NCI-H2196 treated with DMSO at 0.1 percent for 48 hours (cell line): ENCODE measurements at regions not wholly inside any gene's neighbourhood (a gene's known extent, or its start where the extent isn't known, plus 50 kb on each side); places are given as distances from the start of the nearest gene placed in this dataset.
"Not testable (repeated sequence)": the region's sequence is repeated elsewhere in the genome, so short reads cannot be mapped to it uniquely, and the experiment has no call there.

Source experiments
- DNase-seq: peaks from one replicate; lab custom pipeline; 2025; ENCODE audit not compliant: unreplicated experiment; lab: John Stamatoyannopoulos, UW

DNA sequence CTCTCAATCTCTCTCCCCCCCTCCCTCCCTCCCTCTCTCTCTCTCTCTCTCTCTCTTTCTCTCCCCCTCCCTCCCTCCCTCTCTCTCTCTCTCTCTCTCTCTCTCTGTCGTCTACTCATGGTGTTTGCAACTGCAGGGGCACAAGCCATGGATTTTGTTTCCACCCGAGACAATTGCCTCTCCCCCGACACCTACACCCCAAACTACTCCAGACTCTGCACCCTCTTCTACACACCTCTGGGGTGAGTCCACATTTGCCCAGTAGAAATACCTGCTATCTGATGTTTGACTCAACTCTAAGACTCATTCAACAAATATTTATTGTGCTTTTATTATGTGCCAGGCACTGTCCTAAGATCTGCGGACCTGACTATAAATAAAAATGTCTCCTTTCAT, 93.7 kb downstream of the TMEM17 start:
- no peak for DNase-seq

- DNase-seq: no peak
Observed at GRCh38 chr2:62410926-62411456, 95.0 kb downstream of the TMEM17 start.

GRCh38 chr2:62410015-62410453, 96.0 kb downstream of the TMEM17 start:
- no peak for DNase-seq

GRCh38 chr2:62409442-62409841, 96.6 kb downstream of the TMEM17 start:
- no peak for DNase-seq

- no peak for DNase-seq
Observed at GRCh38 chr2:62408241-62408677, 97.7 kb downstream of the TMEM17 start.

DNA sequence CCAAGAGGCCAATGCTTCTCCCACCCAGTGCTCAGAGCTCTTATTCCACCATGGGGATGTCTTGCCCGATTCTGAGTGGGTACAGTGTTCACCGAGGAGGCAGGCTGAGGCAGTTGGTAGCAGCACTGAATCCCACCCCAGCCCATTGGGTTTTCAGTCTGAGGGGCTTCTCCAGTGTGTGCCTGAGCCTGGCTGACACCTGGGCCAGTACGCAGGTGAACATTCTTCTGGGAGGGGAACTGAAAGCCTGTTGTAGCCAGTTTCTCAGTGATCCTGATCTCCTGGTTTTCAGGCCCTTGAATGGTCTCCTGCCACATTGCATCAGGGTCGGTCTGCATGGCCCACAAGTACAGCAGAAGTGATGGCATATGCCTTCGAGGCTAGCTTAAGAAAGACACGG, 98.2 kb downstream of the TMEM17 start:
- no peak for DNase-seq

DNA sequence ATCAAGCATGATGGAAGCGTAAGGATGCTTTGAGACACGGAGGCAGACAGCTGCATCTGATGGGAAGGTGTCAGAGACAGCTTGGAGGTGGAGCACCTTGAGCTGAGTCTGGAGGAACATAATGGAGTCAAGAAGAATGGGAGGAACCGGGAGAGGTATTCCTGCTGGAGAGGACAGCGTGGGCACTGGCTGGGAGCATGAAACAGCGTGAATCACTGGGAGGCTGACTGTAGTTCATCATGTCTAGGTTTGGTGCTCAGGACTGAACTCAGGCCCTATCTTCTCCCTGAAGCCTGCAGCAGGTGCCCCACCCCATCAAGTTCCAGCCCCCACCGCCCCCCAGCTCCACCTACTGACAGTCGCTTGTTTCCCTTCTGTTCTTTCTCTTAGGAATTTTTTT, 98.6 kb downstream of the TMEM17 start:
- DNase-seq: no peak

- no peak for DNase-seq
Observed at GRCh38 chr2:62406573-62407043, 99.4 kb downstream of the TMEM17 start.

DNA sequence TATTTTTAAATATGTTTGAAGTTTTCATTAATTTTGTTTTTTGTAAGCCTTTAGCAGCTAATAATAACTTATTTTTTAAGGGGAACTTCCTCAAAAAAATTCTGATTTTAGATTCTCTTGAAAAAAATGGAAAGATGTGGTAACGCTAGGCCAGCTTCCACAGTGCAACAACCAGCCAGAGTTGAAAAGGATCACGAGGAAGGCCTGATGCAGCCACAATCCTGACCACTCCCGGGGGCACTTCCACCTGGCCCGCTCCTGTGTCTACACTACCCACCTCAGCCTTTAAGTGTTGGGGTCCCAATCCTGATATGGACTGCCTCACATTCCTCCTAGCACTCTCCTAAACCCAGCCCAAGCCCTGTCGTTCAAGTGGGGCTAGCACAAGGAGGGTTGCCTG, 101.1 kb downstream of the TMEM17 start:
- no peak for DNase-seq

DNA sequence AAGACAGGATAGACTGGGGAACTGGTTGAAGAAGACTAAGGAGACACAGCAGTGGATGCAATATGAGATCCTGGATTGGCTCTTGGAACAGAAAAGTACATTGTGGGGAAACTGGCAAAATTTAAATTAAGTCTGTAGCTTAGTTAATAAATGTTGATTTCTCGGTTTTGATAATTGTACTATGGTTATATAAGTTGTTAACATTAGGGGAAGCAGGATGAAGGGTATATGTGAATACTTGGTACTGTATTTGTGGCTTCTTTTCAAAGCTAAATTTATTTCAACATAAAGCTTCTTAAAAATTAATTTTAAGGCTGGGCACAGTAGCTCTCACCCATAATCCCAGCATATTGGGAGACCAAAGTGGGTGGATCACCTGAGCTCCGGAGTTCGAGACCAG, 103.8 kb downstream of the TMEM17 start:
- DNase-seq: no peak

GRCh38 chr2:62398356-62398755, 107.6 kb downstream of the TMEM17 start:
- no peak for DNase-seq

DNA sequence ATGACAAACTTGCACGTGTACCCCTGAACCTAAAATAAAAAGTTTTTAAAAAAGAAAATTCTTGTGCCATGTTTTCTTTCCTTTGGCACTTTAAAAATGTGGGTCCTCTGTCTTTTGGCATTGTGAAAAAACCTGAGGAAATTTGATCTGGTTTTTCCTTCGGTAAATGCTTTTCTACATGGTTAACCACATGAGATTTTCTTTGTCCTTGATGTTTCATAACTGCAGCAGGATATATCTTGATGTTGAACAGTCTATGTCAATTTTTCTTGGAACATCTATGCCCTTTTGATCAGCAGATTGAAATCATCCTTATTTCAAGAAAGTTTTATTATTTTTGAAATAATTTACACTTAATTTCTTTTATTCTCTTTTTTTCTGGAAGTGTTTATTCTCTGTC, 109.1 kb downstream of the TMEM17 start:
- no peak for DNase-seq

DNA sequence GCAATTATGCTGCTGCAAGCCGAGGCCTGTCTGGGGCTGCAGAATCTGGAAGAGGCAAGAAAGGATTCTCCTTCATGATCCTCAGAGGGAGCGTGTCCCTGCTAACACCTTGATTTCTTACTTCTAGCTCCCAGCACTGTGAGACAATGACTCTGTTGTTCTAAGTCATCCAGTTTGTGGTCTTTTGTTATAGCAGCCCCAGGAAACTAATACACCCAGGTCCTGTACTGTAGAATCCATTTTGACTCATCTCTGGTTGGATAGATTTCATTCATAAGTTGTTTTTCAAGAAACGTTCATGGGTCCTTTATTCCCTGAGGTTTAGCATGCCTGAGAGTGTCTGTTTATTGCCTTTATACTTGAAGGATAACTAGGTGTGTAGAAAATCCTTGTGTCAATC, 112.7 kb downstream of the TMEM17 start:
- DNase-seq: no peak

DNA sequence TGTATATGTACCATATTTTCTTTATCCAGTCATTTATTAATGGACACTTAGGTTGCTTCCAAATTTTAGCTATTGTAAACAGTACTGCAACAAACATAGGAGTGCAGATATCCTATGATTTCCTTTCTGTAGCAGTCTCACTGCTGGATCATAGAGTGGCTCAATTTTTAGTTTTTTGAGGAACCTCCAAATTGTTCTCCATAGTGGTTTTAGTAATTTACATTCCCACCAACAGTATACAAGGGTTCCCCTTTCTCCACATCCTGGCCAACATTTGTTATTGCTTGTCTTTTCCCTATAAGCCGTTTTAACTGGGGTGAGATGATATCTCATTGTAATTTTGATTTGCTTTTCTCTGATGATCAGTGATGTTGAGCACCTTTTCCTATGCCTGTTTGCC, 114.3 kb downstream of the TMEM17 start:
- DNase-seq: no peak

DNA sequence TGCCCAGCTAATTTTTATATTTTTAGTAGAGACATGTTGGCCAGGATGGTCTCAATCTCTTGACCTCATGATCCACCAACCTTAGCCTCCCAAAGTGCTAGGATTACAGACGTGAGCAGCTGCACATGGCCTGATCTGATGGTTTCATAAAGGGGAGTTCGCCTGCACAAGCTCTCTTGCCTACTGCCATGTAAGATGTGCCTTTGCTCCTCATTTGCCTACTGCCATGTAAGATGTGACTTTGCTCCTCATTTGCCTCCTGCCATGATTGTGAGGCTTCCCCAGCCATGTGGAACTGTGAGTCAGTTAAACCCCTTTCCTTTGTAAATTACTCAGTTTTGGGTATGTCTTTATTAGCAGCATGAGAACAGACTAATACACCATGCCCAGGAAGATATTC, 119.6 kb downstream of the TMEM17 start:
- not testable (repeated sequence) for DNase-seq

DNA sequence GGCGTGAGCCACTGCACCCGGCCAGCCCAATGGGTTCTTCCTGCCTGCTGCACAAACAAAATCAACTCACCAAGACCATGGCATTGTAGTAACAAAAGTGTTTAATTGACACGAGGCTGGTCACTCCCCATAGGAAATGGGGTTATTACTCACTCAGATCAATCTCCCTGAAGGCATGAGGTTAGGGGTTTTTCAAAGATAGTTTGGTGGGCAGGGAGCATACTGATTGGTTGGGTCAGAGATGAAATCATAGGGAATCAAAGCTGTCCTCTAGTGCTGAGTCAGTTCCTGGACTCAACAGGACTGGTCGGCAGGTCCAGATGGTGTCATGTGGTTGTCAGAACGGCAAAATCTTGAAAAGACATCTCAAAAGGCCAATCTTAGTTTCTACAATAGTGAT, 122.1 kb downstream of the TMEM17 start:
- no peak for DNase-seq

- DNase-seq: no peak
Observed at GRCh38 chr2:62382757-62383156, 123.2 kb downstream of the TMEM17 start.

- no peak for DNase-seq
Observed at GRCh38 chr2:62382122-62382521, 123.9 kb downstream of the TMEM17 start.

- no peak for DNase-seq
Observed at GRCh38 chr2:62381656-62382055, 124.3 kb downstream of the TMEM17 start.

GRCh38 chr2:62379566-62379965, 126.4 kb downstream of the TMEM17 start:
- DNase-seq: no peak

DNA sequence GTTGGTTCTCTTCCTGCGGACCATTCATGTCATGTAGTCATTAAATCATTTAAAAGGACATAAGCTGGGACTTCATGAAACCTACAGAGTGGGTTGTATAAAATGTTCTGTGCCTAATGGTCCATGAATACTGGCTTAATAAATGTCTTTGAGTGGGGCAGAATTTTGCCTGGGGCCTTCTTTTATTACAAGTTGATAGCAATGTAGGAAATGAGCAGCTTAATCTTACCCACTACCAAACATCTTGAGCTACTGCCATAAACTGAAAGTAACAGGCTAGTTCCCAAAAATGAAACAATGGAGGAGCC, 130.9 kb downstream of the TMEM17 start:
- no peak for DNase-seq

DNA sequence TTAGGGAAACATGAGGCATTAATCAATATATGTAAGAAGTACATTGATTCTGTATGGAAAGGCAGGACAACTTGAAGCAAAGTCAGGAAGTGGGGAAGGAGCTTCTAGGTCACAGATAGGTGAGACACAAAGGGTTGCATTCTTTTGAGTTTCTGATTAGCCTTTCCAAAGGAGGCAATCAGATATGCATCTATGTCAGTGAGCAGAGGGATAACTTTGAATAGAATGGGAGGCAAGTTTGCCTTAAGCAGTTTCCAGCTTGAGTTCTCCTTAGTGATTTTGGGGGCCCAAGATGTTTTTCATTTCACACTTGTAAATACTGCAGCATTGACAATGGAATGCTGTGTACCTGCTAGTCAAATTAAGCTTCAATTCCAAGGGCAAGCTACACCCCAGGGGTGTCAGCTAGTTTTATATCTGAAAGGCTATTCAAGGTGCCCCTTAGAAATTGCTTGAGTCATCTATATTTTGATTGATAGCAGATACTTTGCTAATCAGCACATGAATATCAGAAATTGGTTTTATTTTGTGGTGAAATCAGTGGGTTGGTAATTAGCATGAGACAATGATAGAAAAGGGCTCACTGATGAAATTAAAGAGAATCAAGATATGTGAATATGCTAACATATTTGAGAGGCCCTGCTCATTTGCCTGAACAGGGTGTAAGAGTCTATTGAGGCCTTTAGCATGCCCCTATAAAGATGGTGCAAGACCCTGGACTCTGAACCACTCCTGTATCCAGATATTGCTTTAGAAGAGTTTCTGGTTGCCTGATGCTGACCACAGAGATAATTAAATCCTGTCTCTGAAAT, 131.5 kb downstream of the TMEM17 start:
- no peak for DNase-seq

GRCh38 chr2:62372824-62373223, 133.2 kb downstream of the TMEM17 start:
- no peak for DNase-seq
